AG20443 (cell line): ENCODE measurements at regions not wholly inside any gene's neighbourhood (a gene's known extent, or its start where the extent isn't known, plus 50 kb on each side); places are given as distances from the start of the nearest gene placed in this dataset.
"Not testable (repeated sequence)": the region's sequence is repeated elsewhere in the genome, so short reads cannot be mapped to it uniquely, and the experiment has no call there.

Experiments used
- DNase-seq: peaks from one replicate; pipeline ENCODE4 v3.0.0; 2012; ENCODE audit warnings: low spot score, mixed read lengths

DNA sequence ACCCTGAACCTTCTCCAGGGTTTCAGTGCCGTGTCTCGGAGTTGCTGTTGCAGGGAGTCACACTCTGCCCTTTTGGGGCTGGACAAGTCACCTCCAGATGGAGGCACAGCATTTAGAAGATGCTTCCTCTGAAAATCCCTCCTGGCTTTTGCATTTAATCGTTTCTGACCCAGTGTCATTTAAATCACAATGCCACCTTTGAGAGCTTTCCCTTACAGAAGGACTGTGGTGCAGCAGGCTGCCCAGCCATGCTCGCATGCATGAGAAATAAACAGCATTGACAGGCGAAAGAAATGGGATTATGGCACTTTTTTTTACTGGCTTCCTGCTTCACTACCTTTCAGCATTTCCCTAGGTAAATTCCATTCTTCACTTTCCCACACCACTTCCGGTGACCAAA is 113.4 kb upstream of the DYRK2 start:
- no peak for DNase-seq

DNA sequence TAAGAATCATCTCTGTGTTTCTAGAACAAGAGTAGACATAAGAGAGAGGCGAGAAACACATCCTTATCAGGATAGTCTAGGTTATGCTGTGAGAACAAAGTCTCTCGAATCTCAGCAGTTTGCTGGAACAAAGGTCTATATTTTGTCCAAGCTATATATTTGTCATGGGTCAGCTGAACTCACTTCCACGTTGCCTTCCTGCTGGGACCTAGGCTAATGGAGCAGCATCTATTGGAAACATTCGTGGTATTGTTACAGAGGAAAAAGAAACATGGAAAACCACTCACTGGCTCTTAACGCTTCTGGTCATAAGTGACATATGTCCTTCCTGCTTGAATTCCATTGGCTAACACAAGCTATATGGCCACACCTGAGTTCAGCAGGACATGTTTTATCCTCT is 112.6 kb upstream of the DYRK2 start:
- no peak for DNase-seq

DNA sequence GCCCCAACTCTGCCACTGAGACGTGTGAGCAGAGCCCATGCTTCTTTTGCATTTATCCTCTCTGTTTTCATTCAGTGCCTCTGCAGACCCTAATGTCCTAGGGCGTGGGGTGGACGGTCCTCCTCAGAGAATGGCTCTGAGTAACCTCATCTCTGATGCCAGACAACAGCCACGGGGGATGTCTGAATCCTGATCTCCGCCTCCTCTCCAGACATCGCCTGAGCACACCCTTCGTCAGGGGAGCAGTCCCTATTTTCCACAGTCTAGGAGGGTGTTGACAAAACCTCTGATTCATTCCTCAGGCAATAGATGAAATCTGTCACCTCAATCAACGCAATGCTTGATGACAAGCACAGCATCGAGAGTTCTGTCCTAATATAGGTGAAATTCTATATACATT is 109.2 kb upstream of the DYRK2 start:
- DNase-seq = no peak

DNA sequence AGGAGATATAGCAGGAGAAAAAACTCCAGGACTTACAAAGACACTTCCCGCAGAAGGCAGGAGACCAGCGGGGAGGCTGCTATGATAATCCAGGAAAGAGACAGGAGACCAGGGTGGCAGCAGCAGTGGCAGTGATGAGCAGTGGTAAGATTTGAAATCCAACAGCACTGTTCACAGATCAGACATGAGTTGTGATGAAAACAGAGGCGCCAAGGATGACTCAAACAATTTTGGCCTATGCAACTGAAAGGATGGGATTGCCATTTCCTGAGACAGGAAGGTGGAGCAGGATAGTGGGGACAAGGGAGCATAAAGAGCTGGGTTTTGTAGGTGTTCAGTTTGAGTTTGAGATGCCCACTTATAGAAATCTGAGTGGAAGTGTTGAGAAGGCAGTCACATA is 108.6 kb upstream of the DYRK2 start:
- DNase-seq = peak; percentile 23

DNA sequence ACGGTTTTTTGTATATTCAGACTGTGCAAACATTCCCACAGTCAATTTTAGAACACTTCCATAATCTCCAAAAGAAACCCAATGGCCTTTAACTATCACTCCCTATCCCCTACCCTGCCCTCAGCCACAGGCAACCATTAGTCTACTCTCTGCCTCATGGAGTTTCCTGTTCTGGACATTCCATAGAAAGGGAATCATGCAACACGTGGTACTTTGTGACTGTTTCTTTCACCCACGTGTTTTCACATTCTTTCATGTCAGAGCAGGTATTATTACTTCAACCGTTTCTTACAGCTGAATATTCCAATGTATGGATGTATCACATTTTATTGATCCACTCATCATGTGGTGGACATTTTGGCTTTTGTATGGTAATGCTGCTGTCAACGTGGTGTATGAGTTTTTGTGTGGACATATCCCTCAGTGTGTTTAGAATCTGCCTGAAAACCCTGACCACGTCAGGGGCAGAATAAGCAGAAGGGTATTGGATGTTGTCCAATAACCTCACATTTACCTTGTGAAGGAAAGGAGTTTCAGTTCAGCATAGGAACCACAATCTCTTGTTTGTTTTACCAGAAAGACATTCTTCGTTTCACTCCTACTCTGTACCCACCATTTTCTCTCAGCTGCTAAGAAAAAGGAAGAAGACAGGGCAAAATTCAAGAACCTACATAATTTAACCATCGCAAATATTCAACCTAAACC is 107.5 kb upstream of the DYRK2 start:
- no peak for DNase-seq

DNA sequence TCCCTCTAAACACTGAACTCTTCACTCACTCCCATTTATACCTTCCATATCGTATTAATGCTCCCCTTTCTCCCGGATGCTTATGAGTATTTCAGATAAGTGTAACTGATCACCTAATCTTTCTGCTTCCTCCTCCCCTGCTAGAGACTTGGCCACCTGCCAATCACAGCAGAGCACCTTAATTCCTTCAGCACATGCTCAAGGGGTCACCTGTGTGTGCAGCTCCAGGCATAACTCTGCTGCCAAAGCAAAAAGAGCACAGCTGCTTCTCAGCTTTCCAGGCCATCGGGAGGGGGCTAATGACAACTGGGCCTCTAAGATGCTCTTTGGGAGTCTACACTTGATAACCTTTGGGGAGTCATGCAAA is 106.9 kb upstream of the DYRK2 start:
- no peak for DNase-seq

DNA sequence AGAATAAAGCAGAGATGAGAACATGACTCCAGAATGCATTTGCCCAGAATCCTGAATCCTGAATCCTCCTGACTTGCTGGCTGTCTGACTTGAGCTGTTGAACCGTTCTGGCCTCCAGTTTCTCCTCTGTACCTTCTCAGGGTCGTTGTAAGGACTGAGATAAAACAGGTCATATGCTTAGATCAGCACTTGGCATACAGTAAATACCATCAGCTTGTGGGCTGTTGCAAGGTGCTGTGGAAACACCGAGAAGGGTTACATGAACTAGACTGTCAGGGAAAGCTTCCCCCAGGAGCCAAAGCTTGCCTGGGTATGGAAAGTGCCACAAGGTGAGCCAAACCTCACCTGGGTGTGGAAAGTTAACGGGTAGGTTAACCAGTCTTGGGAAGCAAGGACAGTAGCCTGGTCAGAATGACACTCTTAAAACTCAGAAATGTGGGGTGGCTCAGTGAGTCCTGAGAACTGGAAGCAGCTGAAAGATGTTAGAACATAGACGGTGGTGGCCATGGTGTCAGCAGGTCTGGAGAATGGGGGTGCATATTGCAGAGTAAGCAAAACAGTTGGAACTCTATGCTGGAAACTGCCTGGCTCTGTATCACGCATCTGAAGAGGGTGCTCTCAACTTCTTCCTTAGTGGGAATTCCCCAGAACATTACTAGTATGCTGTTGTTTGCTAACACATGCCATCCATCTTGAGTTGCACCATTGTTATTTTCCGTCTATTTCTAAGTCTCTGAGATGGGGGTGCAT is 105.3 kb upstream of the DYRK2 start:
- DNase-seq = no peak

DNA sequence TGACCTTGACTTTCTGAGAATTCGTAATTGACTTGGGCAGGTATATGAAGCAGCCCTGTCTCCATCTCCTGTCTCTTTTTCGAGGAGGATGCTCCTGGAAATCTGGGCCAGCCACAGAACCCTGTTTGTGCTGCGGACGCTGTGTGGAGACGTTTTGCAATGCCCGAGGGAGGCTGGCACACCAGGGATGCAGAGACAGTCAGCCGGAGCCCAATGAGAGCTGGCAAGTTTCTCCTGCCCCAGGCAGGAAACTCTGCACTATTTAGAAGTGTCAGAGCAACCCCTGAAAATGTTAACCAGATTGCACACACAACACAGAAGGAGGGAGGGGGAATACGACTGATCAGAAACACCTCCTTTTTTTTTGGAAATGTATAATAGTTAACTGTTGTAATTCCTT is 103.2 kb upstream of the DYRK2 start:
- no peak for DNase-seq

DNA sequence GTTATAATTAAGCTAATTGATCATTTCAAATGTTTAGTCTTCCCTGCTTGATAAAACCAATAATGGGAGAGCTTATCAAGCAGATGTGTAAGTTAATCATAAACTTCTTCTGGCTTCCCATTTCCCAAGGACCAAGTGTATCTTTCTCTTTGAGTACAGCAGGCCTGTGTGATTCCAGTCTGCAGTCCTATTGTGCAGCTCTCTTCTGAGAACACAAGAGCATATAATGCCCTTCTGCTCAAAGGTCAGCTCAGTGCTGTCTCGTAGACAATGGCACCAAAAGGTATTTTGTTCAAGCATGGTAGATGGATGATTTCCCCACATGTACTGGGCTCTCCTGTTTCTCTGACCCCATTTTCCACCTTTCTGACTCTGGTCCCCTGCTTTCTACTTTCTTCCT is 101.8 kb upstream of the DYRK2 start:
- no peak for DNase-seq

DNA sequence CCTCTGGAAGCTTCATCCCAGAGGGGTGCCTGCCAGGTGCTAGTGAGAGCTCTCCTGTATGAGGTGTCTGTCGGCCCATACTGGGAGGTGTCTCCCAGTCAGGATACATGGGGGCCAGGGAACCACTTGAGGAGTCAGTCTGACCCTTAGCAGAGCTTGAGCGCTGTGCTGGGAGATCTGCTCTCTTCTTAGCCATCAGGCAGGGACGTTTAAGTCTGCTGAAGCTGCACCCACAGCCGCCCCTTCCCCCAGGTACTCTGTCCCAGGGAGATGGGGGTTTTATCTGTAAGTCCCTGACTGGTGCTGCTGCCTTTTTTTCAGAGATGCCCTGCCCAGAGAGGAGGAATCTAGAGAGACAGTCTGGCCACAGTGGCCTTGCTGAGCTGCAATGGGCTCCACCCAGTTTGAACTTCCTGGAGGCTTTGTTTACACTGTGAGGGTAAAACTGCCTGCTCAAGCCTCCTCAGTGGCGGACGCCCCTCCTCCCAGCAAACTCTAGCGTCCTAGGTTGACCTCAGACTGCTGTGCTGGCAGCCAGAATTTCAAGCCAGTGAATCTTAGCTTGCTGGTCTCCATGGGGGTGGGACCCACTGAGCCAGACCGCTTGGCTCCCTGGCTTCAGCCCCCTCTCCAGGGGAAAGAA is 93.3 kb upstream of the DYRK2 start:
- DNase-seq = not testable (repeated sequence)

DNA sequence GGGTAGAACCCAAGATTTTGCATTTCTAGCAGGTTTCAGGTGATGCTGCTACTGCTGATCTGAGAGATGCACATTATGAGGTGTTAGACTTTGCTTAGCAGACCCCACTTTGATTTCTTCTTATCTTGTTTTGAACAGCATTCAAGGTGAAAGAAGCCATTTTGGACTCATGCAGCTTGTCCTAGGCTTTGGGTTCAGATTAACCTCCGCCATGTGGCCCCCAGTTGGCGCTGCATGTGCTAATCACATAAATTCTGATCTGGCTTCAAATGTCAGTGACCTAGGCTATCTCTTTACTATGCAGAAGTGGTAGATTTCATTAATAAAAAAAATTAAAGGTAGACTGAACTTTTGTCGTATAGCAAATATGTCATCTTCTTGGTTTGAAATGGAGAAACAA is 89.8 kb upstream of the DYRK2 start:
- DNase-seq = no peak

DNA sequence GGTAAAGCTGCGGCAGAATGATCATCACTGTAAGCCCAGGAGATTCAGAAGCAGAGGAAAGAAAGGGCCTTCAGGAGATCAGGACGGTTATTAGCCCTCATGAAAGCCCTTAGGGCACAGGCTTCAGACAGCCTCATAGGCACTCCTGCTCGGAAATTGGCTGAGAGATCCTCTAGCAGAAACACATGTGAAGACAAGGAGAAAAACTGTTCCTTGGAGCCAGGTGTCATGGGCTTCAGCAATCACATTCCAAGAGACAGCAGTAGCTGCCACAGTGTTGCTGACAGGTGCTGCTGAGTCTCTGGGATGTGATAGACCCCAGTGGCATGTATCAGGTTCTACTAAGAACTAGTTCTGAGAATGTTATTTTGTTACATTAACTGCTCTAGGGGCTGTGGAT is 88.8 kb upstream of the DYRK2 start:
- no peak for DNase-seq

DNA sequence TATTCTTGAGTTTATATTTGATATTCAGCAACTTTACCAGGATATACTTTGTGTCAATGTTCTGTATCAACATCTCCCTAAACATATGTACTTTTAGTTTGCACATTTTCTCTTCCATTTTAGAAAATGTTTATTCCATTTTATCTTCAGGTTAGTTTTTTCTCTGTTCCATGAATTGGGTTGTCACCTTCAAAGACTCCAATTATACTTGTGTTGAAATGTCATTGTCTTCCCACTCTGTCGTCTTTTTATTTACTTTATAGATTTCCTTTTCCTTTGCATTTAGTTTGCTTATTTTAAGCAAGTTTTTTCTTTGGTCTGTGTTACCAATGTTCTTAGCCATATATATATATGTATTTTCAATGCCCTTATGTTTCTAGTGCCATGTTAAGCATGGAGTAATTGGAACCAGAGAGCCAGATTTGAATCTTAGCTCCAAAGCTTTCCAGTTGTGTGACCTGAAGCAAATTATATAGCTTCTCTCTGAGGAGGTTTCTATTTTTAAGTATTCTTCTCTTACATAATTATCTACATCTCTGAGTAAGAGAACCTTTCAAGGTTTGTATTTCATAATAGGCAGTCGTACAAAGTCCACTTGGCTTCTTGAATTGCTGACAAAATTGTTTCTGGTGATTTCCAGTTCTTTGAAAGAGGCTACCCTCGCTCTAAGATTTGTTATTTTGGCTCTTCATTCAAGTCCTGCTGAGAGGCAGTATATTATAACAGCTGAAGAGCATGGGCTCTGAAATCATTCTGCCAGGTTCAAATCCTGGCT is 85.8 kb upstream of the DYRK2 start:
- DNase-seq = no peak

DNA sequence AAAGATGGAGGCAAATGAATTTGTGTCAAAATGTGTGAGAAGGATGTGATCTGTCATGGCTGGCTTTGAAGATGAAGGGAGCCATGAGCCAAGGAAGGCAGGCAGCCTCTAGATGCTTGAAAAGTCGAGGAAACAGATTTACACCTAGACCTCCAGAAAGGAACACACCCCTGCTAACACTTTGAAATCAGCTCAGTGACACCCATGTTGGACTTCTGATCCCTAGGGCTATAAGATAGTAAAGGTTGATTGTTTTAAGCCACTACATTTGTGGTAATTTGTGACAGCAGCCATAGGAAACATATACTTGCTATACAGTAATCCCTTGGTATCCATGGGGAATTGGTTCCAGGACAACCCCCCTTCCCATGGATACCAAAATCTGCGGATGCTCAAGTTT is 80.5 kb upstream of the DYRK2 start:
- DNase-seq = no peak

DNA sequence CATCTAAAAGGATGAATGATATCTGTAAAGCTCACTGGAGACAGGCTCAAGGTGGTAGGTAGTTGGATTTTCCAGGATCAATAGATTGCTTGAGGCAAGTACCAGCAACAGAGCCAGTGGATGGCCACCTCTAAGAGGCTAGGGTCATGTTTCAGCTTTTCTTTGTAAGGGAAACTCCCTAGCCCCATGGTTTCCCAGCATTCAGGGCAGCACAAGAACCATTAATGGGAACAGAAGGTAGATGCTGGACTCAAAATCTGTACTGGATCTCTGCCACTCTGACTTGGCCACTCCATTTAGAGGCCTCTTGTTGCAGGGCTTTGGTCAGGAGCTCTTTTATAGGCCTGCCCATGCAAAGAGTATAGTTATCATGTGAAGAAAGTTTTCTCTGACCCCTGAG is 76.1 kb upstream of the DYRK2 start:
- DNase-seq = no peak

DNA sequence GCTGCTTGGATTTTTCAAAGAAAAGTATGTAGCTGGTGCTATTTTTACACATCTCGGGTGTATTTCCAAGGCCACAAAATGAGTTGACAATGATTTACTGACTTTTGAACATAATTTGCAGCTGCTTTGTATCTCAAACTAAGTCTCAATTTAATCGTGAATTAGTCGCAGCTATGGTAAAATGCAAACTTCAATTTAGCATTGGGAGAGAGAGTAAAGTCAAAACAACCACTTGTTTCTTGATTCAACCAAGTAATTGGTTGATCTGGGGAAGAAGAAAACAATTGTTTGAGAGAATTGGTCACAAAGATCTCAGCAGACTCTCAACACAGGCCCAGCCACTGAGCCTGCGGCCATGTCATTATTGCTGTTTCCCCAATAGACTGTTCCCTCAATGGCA is 75.0 kb upstream of the DYRK2 start:
- DNase-seq = no peak

DNA sequence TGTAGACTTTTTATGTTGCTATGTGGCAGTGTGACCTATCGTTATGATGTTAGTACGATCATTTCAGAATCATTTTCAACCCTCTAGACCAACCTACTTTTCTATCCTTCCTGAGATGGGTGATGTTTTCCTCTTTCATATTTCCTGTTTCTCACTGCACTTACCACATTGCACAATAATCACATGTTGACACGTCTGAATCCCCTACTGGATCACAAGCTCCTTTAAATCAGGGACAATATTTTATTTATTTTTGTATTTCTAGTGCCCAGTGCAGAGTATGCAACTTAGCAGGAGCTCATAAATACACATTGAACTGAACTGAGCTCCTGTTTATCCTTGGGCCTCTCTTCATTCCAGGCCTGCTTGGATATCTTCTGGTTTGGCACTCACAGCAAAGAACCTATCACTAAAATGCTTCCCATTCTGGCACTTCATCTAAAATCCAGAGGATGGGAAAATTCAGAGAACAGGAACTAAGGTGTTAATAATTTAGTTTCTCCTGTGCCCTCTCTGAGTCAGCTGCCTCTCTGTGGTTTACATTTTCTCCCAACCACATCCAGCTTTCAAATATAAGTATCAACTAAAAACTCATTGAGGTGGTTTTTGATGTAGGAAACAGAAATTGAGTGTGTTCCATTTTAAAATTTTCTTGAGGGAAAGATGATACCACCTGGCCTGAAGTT is 69.4 kb upstream of the DYRK2 start:
- DNase-seq = no peak

DNA sequence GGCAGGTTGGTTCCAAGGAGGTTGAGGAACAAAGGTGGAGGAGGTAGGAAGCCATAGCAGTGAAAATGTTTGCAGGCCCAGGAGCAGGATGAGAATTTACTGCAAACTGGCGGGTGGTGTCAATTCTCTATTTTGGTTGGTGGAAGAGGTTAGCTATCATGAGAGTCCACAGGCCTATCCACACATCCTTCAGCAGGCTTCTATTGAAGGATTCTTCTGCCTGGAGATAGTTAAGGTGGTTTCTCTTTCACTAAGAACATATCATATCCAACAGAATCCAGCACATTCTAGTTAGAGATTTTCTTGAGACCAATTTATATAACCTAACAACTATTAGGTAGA is 68.9 kb upstream of the DYRK2 start:
- no peak for DNase-seq

DNA sequence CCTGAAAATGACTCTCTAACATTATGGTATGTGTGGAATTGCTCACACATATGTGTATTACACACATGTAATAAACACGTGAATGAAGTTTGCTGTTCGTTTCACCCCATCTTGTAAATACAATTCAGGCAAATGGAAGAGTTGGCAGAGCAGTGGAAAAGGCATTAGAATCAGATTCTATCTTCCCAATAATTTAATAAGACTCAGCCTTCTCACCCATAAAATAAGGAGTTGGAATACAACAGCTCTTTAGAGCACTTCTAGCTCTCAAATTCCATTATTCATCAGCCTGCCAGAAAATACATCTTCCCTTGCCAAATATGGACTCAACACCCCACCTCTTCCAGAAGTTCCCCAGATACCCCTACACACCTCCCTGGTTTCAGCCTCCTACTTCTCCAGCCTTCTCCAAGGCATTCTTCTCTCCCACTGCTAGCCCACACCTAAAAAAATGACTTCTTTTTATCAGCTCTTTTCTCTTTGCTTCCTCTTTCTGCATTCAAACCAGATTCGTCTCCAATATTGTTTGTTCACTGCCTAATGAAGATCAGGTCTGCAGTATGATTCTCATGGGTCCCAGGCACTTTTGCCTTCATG is 66.2 kb upstream of the DYRK2 start:
- no peak for DNase-seq

DNA sequence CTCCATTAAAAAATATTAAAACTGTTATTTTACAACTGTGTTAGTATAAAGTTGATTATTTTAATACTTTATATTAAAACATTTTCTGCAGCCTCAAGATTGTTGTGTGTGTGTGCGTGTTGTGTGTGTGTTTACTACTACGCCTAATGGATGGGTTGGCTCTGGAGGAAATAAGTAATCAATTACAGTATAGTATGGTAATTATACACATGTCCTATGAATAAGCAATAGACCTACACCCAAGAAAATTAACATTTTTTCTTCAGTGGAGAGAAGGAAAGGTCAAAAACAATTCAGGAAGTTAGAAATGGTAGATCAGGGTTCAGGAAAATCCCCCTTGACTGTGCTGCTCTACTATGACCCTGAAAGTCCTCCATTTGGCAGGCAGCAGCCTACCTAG is 65.7 kb upstream of the DYRK2 start:
- DNase-seq = no peak

DNA sequence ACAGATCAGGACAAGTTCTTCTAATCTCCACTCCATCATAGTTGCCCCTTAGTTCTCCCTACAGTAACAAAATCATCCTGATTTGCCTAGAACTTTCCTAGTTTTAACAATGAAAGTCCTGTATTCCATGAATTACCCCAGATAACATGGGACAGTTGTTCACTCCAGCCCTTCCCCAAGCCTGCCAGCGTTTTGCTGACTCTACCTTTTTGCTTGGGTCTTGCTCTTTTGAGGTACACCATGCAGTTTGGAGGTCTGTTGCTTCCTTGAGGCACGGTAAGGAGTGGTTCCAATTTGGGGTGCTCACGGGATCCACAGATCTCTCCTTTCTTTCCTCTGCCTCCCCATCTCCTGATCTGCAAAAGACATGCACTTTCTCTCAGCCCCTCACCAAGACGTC is 61.6 kb upstream of the DYRK2 start:
- DNase-seq = no peak

DNA sequence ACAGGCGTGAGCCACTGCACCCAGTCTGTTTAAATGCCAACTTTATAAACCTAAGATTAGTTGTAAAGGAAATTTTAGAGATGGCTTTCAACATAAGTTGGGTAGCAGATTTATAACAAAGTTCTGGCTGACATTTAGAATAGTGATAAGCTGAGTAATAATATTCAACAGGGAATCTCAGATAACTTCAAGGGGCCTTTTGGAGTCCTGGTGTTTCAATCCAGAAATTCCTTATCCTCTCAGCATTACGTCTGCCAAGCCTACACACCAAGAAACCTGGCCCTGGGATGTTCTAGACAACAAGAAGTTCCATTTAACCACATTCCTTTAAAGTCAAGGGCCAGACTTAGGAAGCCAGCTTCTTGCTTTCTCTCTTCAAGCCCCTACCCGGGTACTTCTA is 59.5 kb upstream of the DYRK2 start:
- no peak for DNase-seq
